Activated CD8-positive, alpha-beta memory T cell treated with anti-CD3 and anti-CD28 coated beads, Interleukin-2, amount 10 ng/mL, durations not matched to agents 7 days and 5 days (primary cell): ENCODE measurements at regions not wholly inside any gene's neighbourhood (a gene's known extent, or its start where the extent isn't known, plus 50 kb on each side); places are given as distances from the start of the nearest gene placed in this dataset.

Source experiments
- ATAC-seq: fragments of 150-1000 bp; cut with Tn5 transposase; one replicate; pipeline ENCODE4 v1.10.0; 2021; ENCODE audit warnings: moderate library complexity
- CTCF ChIA-PET: fragments of 350-600 bp; sonication (Branson Sonifier 250); formaldehyde crosslinking; loops from one replicate; lab custom pipeline; 2021; ENCODE audit warnings: antibody characterized with exemption; lab: Charles Lee
- DNase-seq: peaks from one replicate; pipeline ENCODE4 v3.0.0-alpha.2; 2020
- H3K27ac Mint-ChIP-seq: one replicate; pipeline ENCODE4 v1.8.0; 2021; ENCODE audit warnings: mild to moderate bottlenecking, mixed read lengths
- H3K27me3 Mint-ChIP-seq: one replicate; pipeline ENCODE4 v1.8.0; 2021; ENCODE audit warnings: mixed read lengths
- H3K36me3 Mint-ChIP-seq: one replicate; pipeline ENCODE4 v1.8.0; 2021; ENCODE audit warnings: mild to moderate bottlenecking, mixed read lengths
- H3K4me1 Mint-ChIP-seq: one replicate; pipeline ENCODE4 v1.8.0; 2021; ENCODE audit warnings: mixed read lengths
- H3K4me3 Mint-ChIP-seq: one replicate; pipeline ENCODE4 v1.8.0; 2021; ENCODE audit warnings: mild to moderate bottlenecking, moderate library complexity, mixed read lengths
- H3K9me3 Mint-ChIP-seq: one replicate; pipeline ENCODE4 v1.8.0; 2022; ENCODE audit warnings: low read depth, mixed read lengths

DNA sequence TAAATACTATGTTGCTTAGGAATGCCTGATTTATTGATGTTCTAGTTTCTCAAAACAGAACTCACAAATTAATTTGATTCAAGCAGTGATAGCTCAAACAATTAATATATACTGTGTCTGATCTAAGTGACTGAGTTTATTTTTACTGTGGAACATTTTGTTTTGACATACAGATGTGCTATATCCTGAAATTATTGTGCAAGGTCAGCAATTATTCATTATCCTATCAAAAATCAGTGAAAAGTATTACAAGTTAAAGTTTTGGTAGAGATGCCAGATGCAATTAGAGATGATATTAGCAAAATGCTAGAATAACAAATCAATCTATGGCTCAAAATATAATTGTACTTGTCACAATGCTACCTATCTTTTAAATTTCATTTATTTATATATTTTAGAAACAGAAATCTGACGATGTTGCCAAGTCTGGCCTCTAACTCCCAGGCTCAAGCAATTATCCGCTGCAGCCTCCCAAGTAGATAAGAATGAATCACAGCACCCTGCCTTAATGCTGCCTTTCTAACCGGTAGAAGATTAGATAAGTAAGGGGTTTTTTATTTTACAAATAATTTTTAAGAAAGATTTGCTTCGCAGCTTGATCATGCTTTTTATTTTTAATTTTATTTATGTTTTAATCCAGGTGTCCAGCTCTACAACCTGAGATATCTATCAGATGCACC is 825.5 kb upstream of the NDST4 start:
- H3K27ac Mint-ChIP-seq, result no peak overlapping the region
- H3K4me3 Mint-ChIP-seq, result no peak overlapping the region
- no peak for ATAC-seq
- no peaks in the 10 kb centered on the region for H3K27me3 Mint-ChIP-seq
- DNase-seq, result no peak
- CTCF ChIA-PET, result no interaction called here
- no peaks in the 10 kb centered on the region for H3K4me1 Mint-ChIP-seq
- no peaks in the 10 kb centered on the region for H3K36me3 Mint-ChIP-seq
- no peaks in the 10 kb centered on the region for H3K9me3 Mint-ChIP-seq

DNA sequence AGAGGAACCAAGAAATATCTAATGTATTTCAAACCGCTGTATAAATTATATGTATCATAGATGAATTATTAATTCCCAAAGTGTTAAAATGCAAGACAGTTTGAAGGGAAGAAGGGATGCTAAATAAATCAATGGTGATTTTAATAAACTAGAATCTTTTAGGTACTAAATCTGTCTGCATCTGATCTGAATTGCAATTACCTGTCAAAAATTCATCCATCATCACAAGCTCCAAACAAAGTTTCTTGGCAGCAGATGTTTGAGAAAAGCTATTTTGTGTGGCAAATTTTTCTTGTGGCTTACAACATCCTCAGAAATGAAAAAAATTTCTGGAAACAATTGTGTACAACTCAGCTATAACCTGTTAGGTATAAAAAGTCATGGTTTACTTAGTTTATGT is 816.0 kb upstream of the NDST4 start:
- Mint-ChIP-seq H3K27ac (no peak overlapping the region), H3K4me3 (no peak overlapping the region), H3K27me3 (no peaks in the 10 kb centered on the region), H3K36me3 (no peaks in the 10 kb centered on the region), H3K9me3 (no peaks in the 10 kb centered on the region), H3K4me1 (no peaks in the 10 kb centered on the region)
- CTCF ChIA-PET, result no interaction called here
- DNase-seq (no peak), ATAC-seq (no peak)

DNA sequence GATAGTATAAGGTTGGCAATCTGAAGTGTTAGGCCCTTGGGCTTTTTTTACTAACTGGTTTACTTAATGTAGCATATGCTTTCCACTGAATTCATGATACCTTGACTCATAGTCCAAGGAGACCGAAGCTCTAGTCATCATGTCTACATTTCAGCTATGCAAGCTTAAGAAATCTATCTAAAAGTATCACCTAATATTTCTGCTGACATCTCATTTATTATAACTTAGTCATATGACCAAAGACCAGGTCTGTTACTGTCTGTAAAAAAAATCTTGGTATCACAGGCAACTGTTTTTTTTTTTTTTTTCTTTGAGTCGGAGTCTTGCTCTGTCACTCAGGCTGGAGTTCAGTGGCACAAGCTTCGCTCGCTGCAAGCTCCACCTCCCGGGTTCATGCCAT is 814.0 kb upstream of the NDST4 start:
- CTCF ChIA-PET, result no interaction called here
- DNase-seq (no peak), ATAC-seq (no peak)
- H3K4me3 Mint-ChIP-seq, result no peak overlapping the region
- no peak overlapping the region for H3K27ac Mint-ChIP-seq
- H3K9me3 Mint-ChIP-seq, result no peaks in the 10 kb centered on the region
- no peaks in the 10 kb centered on the region for H3K36me3 Mint-ChIP-seq
- peaks cover 2% of the 10 kb centered on the region for H3K4me1 Mint-ChIP-seq
- H3K27me3 Mint-ChIP-seq, result no peaks in the 10 kb centered on the region

GRCh38 chr4:115923152-115923551 is 809.7 kb upstream of the NDST4 start:
- H3K4me1 Mint-ChIP-seq, result peaks cover 2% of the 10 kb centered on the region
- peaks cover 2% of the 10 kb centered on the region for H3K9me3 Mint-ChIP-seq
- CTCF ChIA-PET, result no interaction called here
- DNase-seq (no peak), ATAC-seq (no peak)
- H3K27ac Mint-ChIP-seq, result no peak overlapping the region
- no peak overlapping the region for H3K4me3 Mint-ChIP-seq
- H3K36me3 Mint-ChIP-seq, result no peaks in the 10 kb centered on the region
- H3K27me3 Mint-ChIP-seq, result no peaks in the 10 kb centered on the region

GRCh38 chr4:115920637-115921036 is 807.2 kb upstream of the NDST4 start:
- no peaks in the 10 kb centered on the region for H3K36me3 Mint-ChIP-seq
- no peak for ATAC-seq
- H3K27me3 Mint-ChIP-seq, result no peaks in the 10 kb centered on the region

GRCh38 chr4:115918149-115918548 is 804.7 kb upstream of the NDST4 start:
- no peak overlapping the region for H3K4me3 Mint-ChIP-seq
- CTCF ChIA-PET, result no interaction called here
- H3K9me3 Mint-ChIP-seq, result peaks cover 2% of the 10 kb centered on the region
- H3K27ac Mint-ChIP-seq, result no peak overlapping the region
- peaks cover under 1% of the 10 kb centered on the region for H3K4me1 Mint-ChIP-seq
- no peaks in the 10 kb centered on the region for H3K27me3 Mint-ChIP-seq
- ATAC-seq (no peak), DNase-seq (no peak)
- no peaks in the 10 kb centered on the region for H3K36me3 Mint-ChIP-seq

More at GRCh38 chr4:115920637-115921036, 807.2 kb upstream of the NDST4 start:
- CTCF ChIA-PET, result no interaction called here
- H3K4me1 Mint-ChIP-seq, result peaks cover 2% of the 10 kb centered on the region
- H3K27ac Mint-ChIP-seq, result no peak overlapping the region
- no peak for DNase-seq
- peaks cover 2% of the 10 kb centered on the region for H3K9me3 Mint-ChIP-seq
- H3K4me3 Mint-ChIP-seq, result no peak overlapping the region

GRCh38 chr4:115906428-115906827 is 793.0 kb upstream of the NDST4 start:
- peaks cover 8% of the 10 kb centered on the region for H3K9me3 Mint-ChIP-seq
- no peak for ATAC-seq
- CTCF ChIA-PET, result no interaction called here
- H3K36me3 Mint-ChIP-seq, result no peaks in the 10 kb centered on the region
- no peak for DNase-seq
- no peaks in the 10 kb centered on the region for H3K27me3 Mint-ChIP-seq
- H3K4me1 Mint-ChIP-seq, result no peaks in the 10 kb centered on the region
- H3K4me3 Mint-ChIP-seq, result no peak overlapping the region
- no peak overlapping the region for H3K27ac Mint-ChIP-seq

DNA sequence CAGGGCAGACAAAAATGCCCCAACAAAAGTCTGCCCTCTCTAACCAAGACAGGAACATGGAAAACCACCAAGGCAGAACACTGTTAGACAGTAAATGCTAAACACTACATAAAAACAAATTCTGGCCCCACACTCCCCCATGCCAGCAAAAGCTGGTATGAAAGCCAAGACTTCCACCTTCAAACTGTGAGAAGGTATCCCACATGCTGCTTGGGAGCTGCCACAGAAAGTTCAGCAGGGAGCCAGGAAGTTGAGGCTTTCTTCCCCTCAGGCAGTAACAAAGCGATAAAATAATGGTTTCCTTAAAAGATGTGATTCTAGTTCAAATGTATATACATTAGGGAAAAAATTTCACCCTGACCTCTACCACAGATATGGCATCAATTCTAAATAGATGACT is 770.4 kb upstream of the NDST4 start:
- Mint-ChIP-seq H3K4me3 (no peak overlapping the region), H3K27me3 (no peaks in the 10 kb centered on the region), H3K4me1 (no peaks in the 10 kb centered on the region), H3K27ac (no peak overlapping the region), H3K36me3 (no peaks in the 10 kb centered on the region), H3K9me3 (no peaks in the 10 kb centered on the region)
- ATAC-seq (no peak), DNase-seq (no peak)
- CTCF ChIA-PET, result no interaction called here

- Mint-ChIP-seq H3K4me3 (no peak overlapping the region), H3K9me3 (no peaks in the 10 kb centered on the region), H3K4me1 (no peaks in the 10 kb centered on the region), H3K36me3 (no peaks in the 10 kb centered on the region), H3K27ac (no peak overlapping the region), H3K27me3 (no peaks in the 10 kb centered on the region)
- CTCF ChIA-PET, result no interaction called here
- no peak for ATAC-seq
- no peak for DNase-seq
These were observed 769.8 kb upstream of the NDST4 start for GRCh38 chr4:115883231-115883630.

GRCh38 chr4:115873048-115873447 is 759.6 kb upstream of the NDST4 start:
- ATAC-seq, result no peak
- CTCF ChIA-PET, result no interaction called here
- H3K36me3 Mint-ChIP-seq, result no peaks in the 10 kb centered on the region
- no peak overlapping the region for H3K27ac Mint-ChIP-seq
- peaks cover 4% of the 10 kb centered on the region for H3K9me3 Mint-ChIP-seq
- no peak overlapping the region for H3K4me3 Mint-ChIP-seq
- H3K27me3 Mint-ChIP-seq, result no peaks in the 10 kb centered on the region
- no peaks in the 10 kb centered on the region for H3K4me1 Mint-ChIP-seq
- DNase-seq, result no peak

GRCh38 chr4:115871596-115871995 is 758.2 kb upstream of the NDST4 start:
- DNase-seq (no peak), ATAC-seq (no peak)
- no peak overlapping the region for H3K27ac Mint-ChIP-seq
- CTCF ChIA-PET, result no interaction called here
- H3K9me3 Mint-ChIP-seq, result peaks cover 4% of the 10 kb centered on the region
- H3K4me1 Mint-ChIP-seq, result no peaks in the 10 kb centered on the region
- H3K27me3 Mint-ChIP-seq, result no peaks in the 10 kb centered on the region
- H3K36me3 Mint-ChIP-seq, result no peaks in the 10 kb centered on the region
- no peak overlapping the region for H3K4me3 Mint-ChIP-seq

DNA sequence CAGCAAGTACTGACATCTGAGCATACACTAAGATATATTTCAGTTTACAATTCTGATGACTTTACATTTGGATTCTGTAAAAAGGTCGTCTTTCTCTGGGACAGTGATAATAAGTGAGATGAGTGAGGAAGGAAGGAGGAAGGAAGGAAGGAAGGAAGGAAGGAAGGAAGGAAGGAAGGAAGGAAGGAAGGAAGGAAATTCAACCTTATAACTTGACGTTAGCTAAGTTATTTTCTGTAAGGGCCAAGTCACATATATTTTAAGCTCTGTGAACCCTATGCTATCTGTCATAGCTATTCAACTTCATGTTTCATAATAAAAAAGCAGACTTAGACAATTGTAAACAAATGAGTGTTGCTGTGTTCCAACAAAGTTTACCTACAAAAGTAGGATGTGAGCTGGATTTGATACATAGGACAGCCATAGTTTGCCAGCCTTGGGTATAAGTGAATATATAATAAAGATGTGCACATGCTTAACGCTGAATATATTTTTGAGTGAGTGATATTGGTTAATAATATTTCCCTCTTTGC is 753.0 kb upstream of the NDST4 start:
- CTCF ChIA-PET, result no interaction called here
- no peaks in the 10 kb centered on the region for H3K4me1 Mint-ChIP-seq
- no peak overlapping the region for H3K4me3 Mint-ChIP-seq
- H3K27ac Mint-ChIP-seq, result no peak overlapping the region
- H3K27me3 Mint-ChIP-seq, result no peaks in the 10 kb centered on the region
- DNase-seq (no peak), ATAC-seq (no peak)
- no peaks in the 10 kb centered on the region for H3K36me3 Mint-ChIP-seq
- peaks cover 2% of the 10 kb centered on the region for H3K9me3 Mint-ChIP-seq

GRCh38 chr4:115865736-115866135 is 752.3 kb upstream of the NDST4 start:
- Mint-ChIP-seq H3K27ac (no peak overlapping the region), H3K36me3 (no peaks in the 10 kb centered on the region), H3K27me3 (no peaks in the 10 kb centered on the region), H3K9me3 (peaks cover 2% of the 10 kb centered on the region), H3K4me1 (no peaks in the 10 kb centered on the region), H3K4me3 (no peak overlapping the region)
- ATAC-seq (no peak), DNase-seq (no peak)
- CTCF ChIA-PET, result no interaction called here

GRCh38 chr4:115852767-115853091 is 739.3 kb upstream of the NDST4 start:
- H3K36me3 Mint-ChIP-seq, result no peaks in the 10 kb centered on the region
- DNase-seq (no peak), ATAC-seq (no peak)
- no peak overlapping the region for H3K4me3 Mint-ChIP-seq
- H3K27ac Mint-ChIP-seq, result no peak overlapping the region
- CTCF ChIA-PET, result no interaction called here
- no peaks in the 10 kb centered on the region for H3K27me3 Mint-ChIP-seq
- no peaks in the 10 kb centered on the region for H3K4me1 Mint-ChIP-seq
- H3K9me3 Mint-ChIP-seq, result no peaks in the 10 kb centered on the region
